GM18519 (cell line): ENCODE measurements at regions not wholly inside any gene's neighbourhood (a gene's known extent, or its start where the extent isn't known, plus 50 kb on each side); places are given as distances from the start of the nearest gene placed in this dataset.

Experiments used
- ATAC-seq: cut with Tn5 transposase; IDR thresholded peaks from one replicate; pipeline ENCODE4 v1.9.1; 2021; ENCODE audit warnings: mild to moderate bottlenecking, moderate library complexity; ENCODE audit not compliant: unreplicated experiment, low FRiP score

DNA sequence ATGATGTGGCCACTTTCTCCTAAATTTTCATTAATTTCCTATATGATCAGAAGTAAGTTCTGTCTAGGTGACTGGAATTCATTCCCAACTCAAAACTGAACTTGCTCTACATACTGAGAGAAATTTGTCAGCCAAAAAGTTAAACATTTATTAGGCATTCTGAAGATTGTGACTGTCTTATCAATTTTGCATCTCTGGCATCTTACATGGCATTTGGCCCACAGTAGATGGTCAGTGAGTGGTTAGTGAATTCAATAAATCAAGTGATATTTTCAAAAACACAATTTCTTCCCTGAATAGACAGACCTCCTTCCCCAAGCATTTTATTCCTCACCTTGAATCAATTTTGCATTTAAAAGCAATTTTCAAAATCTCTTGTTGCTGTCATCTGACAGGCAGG lies 363.2 kb upstream of the NBEA start:
- ATAC-seq = no peak

DNA sequence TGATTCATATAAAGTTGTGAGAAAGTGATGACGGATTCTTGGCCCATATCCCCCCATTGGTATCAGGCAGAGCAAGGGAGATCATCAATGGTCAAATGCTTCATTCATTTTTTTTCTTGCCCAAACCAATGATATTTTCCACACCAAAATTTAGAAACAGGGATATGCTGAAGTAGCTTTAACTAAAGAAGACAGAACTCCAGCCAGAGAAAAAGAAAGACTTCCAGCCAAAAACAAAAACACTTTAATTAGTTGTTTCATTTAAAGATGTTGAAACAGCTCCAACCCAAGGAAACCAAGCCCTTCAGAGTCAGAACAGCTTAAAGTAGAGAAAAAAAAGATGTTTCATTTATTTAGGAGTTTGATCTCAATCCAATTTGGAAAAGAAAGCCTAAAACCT lies 358.9 kb upstream of the NBEA start:
- ATAC-seq = no peak

DNA sequence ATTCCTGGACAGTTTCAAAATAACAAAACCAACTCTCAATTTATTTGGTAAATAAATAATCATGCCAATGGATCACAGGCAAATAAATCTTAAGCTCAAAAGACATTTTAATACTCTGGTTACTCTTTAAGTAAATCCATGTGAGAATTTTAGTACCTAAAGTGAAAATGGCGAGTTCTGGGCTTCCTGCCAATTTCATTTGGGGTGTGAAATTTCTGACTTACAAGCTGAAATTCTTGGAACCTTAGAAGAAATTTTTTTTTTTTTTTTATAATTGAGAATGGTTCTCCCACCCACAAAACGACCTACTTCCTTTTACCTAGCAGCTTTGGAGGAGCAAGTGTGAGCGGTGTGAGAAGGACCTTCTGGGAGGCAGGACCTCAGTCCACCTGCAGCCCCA lies 354.5 kb upstream of the NBEA start:
- ATAC-seq = no peak

DNA sequence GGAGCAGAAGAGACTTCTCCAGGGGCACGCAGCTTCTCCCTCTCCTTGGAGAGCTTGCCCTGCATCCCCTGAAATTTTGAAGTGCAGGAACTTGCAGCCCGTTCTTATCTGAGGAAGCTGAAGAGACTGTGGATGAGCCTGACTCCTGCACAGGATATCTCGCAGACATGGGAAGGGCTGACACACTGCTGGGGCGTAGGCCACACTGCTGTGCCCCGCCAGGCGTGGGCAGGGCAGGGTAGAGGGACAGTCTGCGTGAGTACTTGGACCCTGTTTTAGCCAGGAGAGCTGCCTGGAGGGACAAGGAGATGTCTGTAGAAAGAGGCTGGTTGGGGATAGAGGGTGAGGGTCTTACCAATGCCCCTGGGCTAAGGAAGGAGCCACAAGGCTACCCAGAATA lies 353.7 kb upstream of the NBEA start:
- ATAC-seq = no peak

DNA sequence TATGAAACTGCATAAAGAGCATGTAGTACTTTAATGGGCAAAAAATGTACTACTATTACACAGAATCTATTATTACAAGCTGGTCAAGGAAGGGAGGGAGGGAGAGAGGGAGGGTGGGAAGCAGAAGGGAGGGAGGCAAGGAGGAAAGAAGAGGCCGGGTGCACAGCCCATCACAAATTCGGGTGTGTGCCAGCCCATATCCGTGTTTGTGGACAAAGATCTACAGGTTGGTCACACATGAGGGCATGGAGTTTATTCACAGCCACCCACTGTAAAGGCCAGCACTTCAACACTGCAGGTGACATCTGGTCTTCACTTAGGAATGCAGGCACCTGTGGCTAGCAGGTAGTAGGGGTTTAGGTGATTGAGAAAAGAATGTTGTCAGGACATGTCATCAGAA lies 352.5 kb upstream of the NBEA start:
- no peak for ATAC-seq

DNA sequence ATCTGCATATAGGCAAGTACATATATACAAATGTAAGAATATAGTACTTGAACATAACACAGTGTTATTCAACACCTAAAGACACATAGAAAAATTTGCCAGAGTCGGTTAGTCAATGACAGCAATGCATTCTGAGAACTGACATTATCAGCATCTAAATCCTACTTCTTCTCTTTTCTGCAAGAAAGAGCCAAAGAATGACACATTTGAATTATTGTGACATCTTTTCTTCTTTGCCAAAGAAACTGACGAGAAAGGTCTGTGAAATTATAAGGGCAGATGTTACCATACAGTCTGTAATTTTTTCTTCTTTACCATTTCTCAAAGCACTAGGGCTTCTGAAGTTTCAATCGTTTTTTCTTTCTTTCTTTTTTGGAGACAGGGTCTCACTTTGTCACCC lies 350.9 kb upstream of the NBEA start:
- ATAC-seq = no peak

DNA sequence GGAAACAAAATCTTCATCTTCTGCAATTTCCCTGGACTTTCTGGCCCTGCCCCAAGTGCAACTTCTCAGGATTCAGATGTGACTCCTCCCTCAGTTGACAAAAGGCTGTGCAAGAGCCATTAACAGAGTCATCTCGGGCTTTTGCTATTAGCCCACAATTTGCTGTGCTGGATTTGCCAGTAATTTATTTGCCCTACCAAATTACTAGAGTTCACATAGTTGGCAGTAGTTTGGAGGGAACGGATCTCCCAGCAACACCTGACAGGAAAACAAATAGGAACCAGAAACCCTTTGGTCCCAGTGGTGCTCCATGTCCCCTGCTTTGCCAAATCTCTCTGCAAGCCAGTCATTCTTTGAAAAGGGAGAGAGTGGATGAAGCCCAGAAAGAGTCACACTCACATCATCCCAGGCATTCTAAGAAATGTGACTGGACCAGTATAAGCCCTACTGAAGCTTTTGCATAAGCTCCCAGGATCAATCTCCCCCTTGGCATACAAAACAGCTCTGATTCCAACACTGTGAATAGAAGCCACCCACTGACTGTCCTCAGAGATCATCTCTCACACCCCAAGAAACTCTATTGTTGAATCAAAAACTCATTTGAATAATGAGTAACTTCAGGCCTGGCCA lies 350.1 kb upstream of the NBEA start:
- ATAC-seq = no peak

DNA sequence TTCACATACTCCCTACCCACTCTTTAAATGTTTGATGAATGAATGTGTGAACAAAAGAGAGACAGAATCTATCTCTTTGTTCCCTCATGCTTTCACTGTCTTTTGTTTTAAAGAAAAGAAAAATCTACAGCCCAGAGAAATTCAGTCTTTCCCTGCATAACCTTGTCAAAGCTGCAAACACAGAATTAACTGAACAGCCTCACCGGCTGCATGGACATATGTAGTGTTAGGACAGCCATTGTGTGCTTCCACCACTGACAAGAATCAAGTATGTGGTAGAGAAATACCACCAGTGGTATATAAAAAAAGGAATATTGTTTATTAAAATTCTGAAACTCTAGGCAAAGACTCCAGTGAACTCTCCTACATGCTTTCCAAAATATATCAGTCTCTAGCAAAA lies 348.4 kb upstream of the NBEA start:
- ATAC-seq = no peak

DNA sequence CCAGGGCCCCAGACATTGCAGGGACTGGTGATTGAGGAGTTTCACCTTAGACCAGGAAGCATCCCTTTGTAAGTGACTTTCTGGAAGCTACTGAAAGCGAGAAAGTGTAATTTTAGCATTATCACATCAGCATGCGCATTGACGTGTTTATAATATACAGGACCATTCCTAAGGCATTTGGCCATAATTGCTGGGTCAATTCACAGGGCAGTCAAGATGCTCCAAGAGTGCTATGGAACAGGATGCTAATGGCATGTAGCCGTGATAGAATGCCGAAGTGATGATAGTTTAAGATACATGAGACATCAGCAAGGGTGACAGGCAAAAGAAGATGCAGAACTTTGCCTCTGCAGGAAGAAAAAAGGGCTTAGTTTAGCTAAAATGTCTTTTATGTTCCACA lies 347.6 kb upstream of the NBEA start:
- no peak for ATAC-seq

DNA sequence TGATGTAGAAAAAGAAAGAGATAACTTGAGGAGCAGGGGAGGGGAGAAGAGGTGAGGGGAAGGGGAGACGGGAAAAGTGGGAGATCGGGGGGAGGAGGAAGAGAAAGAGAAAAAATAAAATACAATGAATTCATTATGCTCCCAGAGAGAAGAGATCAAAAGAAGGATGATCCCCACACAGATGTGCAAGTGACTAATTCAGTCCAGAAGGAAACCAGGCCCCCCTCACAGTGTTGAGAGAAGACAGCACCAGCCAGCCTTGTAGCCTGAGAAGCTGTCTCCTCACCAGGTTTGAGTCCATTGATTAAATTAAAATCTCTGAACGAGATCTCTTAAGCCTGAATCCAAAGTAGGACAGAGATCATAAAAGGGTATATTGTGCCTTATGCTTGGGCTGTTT lies 333.7 kb upstream of the NBEA start:
- no peak for ATAC-seq

DNA sequence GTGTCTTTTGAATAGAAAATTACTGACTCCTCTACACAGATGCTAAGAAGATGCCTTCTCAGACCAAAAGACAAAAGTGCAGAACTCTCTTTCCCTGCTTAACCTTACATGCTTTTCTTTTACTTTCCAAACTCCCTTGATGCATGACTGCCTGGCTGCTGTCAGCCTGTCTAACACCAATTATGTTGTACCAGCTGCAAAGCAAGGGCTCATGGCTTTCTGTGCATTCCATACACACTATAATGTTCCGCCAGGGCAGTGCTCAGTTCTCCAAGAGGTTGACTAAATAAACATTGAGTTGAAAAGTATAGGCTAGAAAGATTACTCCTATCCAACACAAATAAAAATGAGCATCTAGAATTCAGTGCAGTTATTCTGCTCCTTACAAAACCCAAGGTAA lies 330.4 kb upstream of the NBEA start:
- no peak for ATAC-seq

DNA sequence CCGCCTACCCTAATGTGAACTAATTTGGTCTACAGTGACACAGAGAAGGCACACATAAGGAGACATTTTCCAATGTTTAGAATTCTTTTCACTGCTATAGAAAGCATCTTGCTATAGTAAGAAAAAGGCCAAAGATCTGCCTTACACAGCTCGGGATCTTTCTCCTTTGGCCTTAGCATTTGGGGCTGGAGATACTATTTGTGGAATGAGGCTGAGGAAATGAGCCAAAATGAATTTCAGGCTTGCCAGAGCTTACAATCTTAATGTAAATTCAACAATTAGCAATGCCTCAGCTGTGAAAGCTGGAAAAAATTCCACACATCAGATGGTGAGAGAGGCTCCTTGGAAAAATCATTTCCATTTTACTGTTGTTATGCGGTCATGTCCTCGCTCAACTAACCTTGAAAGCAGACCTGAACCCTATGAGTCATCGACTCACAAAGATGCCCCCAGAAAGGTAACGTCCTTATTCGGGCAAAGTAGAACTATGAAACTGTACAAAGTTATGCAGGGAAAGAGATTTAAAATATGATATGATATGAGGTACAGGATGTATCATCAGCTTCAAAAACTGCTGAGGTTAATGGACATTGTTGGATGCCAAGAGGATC lies 324.5 kb upstream of the NBEA start:
- ATAC-seq = no peak

DNA sequence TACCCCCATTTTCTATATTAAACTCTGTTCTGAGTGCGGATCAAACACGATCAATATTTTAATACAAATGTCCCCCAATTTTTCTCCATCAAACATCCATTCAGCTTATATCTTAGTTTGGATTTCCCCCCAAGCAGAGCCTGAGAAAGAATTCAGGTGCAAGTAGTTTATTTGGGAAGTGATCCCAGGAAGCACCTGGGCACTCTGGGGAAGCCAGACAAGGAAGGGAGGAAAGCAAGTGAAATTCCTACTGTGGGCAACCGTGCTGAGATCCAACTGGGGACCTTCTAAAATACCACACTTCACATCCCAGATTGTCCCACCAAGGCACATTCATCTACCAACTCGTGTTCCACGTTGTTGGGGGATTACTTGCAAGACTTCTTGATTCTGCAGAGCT lies 323.4 kb upstream of the NBEA start:
- ATAC-seq = no peak

DNA sequence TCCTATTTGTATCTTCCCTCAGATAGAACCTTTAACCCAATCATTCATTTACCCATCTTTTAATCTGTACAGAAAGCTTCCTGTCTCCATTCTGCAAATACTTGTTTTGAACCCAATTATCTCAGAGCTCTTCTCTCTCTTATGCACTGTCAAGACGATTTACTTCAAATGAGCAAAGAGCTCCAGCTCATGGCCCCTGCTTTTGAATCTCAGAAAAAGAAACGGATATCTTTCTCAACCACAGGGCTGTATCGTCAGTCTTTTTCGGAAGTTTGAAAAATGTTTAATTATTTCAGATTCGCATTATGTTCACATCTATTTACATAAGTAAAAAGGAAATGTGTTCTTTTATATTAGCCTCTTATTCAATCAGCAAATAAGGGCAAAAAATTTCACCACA lies 322.7 kb upstream of the NBEA start:
- ATAC-seq = no peak

DNA sequence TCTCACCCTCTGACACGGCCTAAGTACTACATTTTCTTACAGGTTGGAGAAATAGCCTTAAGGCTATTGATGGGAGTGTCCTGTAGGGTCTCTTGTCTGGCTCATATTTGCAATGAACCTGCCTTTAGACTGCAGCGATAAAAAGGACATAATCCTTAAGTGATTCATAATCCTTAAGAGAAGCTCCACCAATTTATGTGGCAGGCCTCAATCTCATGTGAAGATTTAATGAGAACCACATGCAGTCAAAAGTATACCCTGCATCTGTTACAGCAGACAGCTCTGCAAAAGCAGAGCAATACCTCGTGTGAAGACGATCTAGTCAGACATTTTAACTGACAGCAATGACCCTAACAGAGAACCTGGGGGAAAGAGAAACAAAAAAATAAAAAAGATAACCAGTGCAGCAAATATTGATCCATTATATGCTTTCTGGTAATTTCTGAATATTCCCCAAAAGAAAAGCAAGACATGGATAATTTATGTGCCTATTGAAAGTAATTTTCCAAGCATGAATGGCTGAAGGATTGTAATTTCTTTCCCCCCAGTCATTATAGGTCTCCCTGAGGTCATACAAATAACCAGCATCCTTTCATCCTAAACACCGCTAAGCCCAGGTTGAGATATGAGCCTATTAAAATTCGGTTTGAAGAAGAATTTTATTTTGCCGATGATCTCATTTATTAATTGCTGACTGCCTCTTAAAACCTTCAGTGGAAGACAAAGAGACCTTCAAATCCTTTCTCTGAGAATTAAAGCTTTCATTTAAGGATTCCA lies 321.8 kb upstream of the NBEA start:
- no peak for ATAC-seq

DNA sequence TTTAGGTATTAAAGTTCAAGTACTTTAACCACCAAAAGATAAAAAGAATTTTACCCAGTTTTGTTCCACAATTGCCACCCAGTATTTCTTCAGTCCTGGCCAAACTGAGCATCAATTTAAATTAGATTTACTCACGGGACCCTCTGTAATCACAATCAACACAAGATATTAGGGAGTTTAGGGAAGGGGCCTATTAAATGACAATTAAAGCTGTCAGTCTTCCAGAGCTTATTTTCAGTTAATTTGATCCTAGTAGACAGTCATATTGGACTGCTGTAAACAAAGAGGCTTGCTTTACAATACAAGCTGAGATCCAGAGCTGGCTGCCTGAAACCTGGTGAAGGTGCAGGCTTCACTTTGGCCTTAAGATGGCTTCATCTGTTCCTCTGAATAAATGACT lies 321.2 kb upstream of the NBEA start:
- no peak for ATAC-seq

DNA sequence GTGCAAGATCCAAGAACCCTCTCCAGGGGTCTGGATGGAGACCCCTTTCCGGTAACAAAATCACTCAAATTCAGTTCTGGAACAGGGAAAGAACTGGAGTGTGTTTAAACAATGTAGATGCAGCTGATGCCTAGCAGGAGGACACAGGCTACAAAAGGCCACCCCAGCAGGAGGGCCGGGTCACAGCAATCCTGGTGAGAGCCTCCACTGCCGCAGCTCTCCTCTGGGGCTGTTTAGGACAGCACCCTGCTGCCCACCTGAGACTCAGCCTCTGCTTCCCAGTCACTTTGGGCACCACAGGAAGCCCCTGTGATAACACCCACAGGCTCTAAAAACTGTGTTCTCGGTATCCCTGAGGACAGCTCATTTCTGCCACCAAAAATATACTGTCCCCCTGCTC lies 318.7 kb upstream of the NBEA start:
- ATAC-seq = no peak

DNA sequence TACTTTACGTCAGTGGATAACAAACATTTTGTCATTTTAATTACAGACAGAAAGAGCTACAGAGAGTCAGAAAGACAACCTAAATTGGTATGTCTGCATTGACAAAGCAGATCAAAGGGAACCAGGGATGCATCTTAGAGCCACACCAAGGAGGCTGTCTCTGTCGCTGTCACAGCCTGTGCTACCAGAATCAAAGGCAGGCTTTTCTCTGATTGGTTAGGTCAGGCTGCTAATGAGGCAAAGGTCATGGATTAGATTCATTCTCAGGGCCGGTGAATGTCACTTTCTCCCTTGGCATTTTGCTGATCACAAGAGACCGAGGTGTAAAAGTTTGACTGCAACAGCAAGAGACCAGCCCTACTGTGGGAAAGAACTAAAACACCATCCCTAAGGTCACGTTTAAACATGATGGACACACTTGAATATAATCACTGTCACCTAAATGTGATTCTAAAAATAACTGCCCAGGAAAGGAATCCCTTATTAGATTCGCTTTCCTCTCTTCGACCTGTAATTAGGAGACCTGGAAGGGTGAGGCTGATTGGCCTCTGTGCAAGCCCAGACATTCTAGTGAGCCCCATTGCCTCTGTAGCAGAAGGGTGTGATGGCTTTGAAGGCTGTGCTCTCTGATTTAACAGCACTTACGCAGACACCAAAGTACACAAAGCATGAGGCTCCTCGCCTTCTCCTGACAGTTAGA lies 314.4 kb upstream of the NBEA start:
- ATAC-seq = no peak

DNA sequence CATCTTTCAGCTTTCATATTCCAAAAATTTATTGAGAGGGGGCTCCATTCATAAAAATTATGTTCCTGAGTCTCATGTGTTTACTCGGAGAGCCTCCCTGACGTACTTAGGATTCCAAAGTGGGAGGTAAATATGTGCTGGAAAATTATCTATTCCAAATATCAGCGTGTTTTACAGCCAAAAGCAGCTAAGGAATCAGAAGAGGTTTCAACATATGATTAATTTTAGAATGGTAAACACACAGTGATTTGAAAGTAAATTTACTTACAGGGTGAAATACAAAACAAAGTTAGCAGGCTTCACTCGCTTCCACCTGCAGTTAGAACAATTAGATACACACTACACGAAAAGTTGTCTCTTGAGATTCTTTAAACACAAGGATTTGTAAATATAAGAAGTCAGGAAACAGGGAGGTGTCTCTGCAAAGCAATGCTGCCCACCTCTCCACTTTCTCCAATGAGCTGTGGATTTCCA lies 313.8 kb upstream of the NBEA start:
- ATAC-seq = no peak

DNA sequence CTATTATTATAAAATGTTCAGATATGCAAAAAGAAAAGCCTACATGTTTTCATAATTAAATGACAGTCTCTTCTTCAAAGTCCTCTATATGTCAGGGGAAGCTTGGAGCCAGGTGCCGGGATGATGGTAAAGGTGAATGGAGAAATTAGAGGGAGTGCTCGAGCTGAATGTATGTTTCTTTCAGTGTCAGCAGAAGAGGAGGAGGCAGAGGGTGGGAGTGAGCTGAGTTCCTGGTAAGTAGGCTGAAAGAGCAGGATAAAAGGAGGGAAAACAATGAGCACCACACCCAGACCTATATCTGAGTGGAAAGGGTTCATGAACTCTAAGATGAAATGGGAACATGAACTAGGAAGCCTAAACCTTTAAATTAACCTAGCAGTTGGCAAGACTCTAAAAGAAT lies 307.6 kb upstream of the NBEA start:
- no peak for ATAC-seq

DNA sequence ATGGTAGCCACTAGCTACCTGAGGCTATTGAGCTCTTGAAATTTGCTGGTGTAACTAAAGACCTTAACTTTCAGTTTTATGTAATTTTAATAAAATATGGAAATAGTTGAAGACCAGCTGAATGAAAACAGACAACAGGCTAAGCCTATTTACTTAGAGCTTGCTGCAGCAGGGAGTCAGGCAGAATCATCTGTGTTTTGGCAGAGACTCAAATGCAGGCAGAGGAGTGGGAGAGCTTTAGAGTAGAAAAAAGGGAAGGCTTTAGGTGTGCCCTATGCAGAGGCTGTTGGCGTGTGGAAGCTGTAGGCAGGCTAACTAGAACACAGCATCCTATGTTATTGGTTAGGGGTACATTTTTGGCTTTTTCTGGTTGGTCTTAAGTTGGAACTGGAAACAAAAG lies 304.9 kb upstream of the NBEA start:
- ATAC-seq = no peak
